GM18499 (cell line): ENCODE measurements at regions not wholly inside any gene's neighbourhood (a gene's known extent, or its start where the extent isn't known, plus 50 kb on each side); places are given as distances from the start of the nearest gene placed in this dataset.
"Not testable (repeated sequence)": the region's sequence is repeated elsewhere in the genome, so short reads cannot be mapped to it uniquely, and the experiment has no call there.

Experiments
- ATAC-seq: cut with Tn5 transposase; IDR thresholded peaks from one replicate; pipeline ENCODE4 v1.9.1; 2021; ENCODE audit warnings: moderate number of reproducible peaks; ENCODE audit not compliant: insufficient read depth, unreplicated experiment

DNA sequence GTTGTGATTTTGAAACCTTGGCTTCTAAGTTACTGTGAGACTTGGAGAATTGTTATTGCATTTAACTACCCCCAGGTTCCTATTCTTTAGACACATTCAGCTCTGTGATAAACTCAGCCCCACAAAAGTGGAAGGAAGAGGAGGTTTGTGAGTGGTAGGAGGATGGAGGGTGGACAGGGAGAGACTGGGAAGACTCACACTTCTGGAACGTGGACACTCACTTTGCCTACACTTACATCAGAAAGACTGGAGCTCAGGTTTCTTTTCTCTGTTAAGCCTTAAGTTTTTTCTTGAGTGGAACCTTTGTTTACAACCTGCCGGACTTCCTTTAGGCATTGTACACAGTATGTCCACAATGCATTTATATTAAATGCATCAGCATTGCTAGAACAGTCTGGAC is 99.0 kb downstream of the AREG start:
- ATAC-seq, result no peak

DNA sequence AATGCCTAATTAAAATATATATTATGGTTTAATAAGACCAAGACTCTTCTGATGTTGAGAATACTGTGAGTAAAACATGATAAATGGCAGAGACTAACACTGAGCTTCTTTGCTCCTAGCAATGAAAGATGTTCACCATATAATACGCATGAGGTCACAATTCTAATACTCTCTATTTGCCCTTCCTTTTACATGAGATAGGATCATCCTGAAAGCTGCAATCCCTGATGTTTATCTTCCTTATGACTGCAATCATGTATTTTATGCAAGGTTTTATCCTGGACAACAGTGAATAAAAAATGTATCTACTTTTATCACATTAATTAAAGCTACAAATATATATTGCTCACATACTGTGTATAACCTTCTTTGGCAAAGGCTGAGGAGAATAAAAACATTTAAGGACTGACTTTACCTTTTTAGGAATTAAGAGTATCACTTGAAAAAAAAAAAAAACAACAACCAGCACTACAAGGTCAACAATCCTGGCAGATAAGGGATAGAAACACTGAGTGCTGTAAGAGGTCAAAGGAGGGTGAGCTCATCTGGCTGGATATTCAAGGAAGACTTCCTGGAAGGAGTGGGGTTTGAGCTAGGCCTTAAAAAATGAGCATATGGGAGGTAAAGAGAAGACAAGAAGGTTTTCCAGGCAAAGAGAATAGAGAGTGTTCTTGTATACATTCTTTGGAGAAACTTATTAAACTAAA is 99.9 kb downstream of the AREG start:
- ATAC-seq, result no peak

DNA sequence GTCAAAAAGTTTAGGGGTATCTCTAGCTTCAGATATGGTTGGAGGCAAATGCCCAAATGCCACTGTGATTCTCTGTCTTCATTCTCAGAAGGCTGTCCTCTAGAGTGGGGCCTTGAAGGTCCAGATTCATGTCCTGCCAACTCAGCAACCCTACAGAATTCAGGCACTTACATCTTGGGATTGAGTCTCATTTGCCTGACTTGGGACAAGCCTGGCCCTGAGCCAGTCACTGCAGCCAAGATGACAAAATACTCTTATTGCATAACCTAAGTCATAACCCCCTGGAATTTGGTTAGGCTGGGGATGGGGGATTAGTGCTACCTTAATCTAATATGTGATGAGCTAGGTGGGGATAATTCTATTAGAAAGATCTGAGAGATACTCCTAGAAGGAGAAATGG is 100.5 kb downstream of the AREG start:
- no peak for ATAC-seq

DNA sequence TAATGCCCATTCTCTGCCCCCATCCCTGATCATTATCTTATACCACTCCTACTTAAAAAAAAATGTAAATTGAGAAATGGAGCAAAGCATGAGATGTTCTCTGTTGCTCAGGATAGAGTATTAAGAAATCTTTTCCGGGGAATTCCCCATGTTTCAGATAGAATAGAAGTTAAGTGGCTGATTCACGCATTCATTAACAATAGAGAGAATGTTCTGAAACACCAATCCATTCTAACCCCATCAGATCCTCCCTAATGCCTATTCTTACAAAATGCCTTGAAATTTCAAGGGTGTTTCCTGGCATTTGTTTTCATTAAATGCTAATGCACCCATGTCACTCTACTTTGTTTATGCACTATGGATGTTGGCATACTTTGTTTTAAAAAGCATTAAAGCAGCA is 101.1 kb downstream of the AREG start:
- no peak for ATAC-seq

DNA sequence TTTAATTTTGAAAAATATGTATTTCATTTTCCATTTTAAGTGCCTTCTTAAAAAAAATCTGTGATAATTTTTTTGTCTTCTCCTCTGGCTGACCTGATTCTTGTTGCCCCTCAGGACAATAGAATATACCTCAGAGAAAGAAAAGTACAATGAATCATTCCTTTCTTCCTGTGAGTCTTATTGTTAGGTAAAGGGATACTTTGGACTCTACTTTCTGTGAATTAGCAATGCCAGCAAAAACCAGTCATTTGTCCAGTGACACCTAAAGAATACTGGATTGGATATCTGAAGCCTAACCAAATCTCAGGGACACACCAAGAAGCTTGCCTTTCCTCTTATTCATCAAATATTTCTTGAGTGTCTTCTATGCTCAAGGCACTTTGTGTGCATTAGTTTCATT is 102.1 kb downstream of the AREG start:
- no peak for ATAC-seq

DNA sequence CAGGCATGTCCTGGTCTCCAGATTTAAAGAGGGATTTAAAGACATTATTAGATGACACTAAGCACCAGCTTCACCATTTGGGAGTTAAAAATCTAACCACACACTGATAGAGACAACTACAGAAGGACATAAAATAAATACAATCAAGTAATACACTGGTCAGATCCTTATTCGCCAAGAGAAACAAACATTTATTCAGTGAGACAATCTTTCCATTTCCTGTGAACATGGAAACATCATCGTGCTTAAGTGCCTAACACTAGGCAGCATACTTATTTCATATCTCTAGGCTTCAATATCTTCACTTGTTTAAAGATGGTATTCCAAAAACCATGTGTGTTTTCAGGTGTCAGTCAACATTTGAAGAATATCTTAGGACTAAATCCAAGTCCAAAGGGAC is 103.6 kb downstream of the AREG start:
- ATAC-seq, result no peak

DNA sequence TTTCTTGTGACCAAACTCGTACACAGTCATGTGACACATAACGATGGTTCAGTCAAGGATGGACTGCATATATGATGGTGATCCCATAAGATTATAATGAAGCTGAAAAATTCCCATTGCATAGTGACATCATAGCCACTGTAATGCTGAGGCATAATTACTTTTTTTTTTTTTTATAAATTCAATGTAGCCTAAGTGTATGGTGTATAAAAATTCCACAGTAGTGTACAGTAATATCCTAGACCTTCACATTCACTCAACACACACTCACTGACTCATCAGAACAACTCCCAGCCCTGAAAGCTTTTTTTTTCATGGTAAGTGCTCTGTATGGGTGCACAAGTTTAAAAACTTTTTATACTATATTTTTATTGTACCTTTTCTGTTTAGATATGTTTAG is 105.0 kb downstream of the AREG start:
- no peak for ATAC-seq

DNA sequence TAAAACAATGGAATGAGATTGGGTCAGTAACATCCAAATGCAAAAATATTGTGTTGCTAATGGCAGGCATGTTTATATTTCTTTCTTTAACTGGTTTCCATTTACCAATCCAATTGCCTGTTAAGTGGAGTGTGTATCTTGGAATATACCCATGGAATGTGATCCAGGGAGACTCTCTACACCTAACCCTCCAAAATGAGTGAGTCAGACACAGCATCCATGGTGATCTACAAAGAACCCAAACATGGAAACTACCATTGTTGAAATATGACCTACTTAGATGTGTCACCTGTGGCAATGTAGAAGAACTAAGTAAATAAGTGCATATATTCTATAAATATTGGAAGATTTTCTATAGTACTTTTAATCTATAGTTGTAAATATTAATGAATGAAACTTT is 110.3 kb downstream of the AREG start:
- ATAC-seq, result no peak

DNA sequence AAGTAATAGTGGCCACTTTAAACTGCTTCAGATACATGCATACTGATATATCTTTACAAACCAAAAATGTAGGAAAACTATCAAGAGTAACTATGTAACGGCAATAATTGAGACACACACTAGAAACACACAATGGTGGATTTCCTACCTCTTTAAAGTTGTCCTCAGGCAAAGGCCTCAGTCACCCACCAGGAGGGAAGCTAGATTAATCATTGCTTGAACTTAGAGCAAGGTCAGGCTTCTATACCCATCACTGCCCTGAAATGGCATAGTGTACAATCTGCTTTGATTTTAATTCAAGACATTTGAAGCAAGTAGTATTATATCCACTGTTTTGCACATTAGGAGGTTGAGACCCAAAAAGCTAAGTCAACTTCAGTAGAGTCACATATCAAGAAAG is 110.9 kb downstream of the AREG start:
- no peak for ATAC-seq

GRCh38 chr4:74559853-74560252 is 114.9 kb downstream of the AREG start:
- ATAC-seq, result no peak

DNA sequence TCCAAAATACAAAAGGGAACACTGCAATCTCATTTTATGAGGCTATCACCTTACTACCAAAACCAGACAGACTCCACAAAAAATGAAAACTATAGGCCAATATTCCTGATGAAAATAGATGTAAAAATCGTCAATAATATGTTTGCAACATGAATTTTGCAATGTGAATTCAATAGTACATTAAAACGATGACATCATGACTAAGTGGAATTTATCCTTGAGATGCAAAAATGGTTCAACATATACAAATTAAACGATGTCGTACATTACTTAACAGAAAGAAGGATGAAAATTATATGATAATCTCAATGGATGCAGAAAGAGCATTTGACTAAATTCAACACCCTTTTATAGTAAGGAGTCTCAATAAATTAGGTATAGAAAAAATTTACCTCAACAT is 123.0 kb downstream of the AREG start:
- ATAC-seq, result no peak

GRCh38 chr4:74570095-74570494 is 125.2 kb downstream of the AREG start:
- ATAC-seq, result no peak

- ATAC-seq, result no peak
Observed at GRCh38 chr4:74578329-74578728, 133.4 kb downstream of the AREG start.

- not testable (repeated sequence) for ATAC-seq
Observed at GRCh38 chr4:74578865-74579264, 133.9 kb downstream of the AREG start.

- ATAC-seq, result no peak
Observed at GRCh38 chr4:74583089-74583700, 138.3 kb downstream of the AREG start.

GRCh38 chr4:74583757-74584156 is 138.8 kb downstream of the AREG start:
- no peak for ATAC-seq

DNA sequence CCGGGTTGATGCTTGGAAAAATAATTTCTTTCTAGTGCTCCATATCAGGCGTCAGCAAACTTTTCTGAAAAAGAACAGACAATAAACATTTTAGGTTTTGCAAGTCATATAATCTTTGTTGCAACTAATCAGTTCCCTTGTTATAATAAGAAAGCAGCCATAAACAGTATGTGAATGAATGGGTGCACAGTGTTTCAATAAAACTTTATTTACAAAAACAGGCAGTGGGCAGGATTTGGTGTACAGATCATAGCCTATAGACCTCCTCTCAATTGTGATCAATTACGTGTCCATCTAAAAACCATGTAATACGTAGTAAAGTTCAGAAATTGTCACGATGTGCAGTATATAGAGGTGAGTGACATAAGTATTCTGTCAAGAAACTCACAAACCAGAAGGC is 143.4 kb downstream of the AREG start:
- no peak for ATAC-seq

GRCh38 chr4:74590476-74590875 is 145.5 kb downstream of the AREG start:
- no peak for ATAC-seq

DNA sequence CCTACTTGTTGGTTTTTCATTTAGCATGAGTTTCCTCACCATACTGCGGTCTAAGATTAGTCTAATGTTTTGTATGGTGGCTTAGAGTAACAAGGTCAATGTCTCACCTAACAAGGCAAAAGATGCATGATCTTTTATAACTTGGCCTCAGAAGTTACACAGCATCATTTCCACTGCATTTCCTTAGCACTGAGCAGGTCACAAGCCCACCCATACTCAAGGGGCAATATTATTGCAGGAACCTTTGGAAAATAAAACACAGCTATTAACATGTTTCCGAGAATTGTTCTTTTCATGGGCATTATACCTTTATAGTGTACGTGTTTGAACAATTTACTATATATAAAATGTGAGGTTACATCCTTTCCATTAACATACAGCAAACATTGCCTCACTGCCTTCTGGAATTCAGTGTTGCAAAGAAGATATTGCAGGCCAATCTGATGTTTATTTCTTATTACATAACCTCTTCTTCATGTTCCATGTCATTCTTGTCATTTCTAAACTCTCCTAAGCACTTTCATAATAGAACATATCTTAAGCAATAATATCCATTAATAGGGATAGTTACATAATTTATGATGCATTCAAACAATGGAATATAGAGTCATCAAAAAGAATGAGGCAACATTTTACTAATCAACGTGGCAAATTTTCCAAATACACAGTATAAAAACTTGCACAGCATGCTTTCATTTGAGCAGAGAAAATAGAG is 153.8 kb downstream of the AREG start:
- ATAC-seq, result no peak

DNA sequence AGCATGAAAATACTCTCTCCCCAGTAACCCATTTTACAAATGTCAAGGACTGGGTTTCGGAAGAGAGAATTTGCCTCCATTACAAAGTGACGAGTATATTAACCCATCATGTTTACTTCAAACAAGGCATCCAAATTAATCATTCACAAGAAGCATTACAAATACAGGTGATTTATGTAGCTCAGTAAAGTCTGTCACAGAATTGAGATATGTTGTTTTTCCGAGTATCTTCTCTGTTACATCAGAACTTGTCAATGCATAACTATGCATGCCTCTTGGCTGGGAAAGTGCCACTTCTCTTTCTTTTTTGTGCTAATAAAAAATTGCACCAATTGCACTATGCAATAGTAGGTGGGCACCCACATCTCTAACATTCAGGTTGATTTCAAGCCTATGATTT is 158.2 kb downstream of the AREG start:
- ATAC-seq, result no peak

- ATAC-seq, result no peak
Observed at GRCh38 chr4:74608151-74608949, 163.4 kb downstream of the AREG start.
